Type B pancreatic cell (in vitro differentiated cells): ENCODE measurements at regions not wholly inside any gene's neighbourhood (a gene's known extent, or its start where the extent isn't known, plus 50 kb on each side); places are given as distances from the start of the nearest gene placed in this dataset.

Source experiments
- DNase-seq: peaks from one replicate; pipeline ENCODE4 v3.0.0; 2021; ENCODE audit warnings: mixed read lengths; ENCODE audit not compliant: unreplicated experiment; ENCODE audit errors: extremely low spot score
- H3K27ac Mint-ChIP-seq: 2 replicates; pipeline ENCODE4 v1.8.0; 2021; ENCODE audit warnings: mild to moderate bottlenecking, mixed read lengths
- H3K27me3 Mint-ChIP-seq: 2 replicates; pipeline ENCODE4 v1.8.0; 2021; ENCODE audit warnings: mixed read lengths
- H3K36me3 Mint-ChIP-seq: 2 replicates; pipeline ENCODE4 v1.8.0; 2021; ENCODE audit warnings: mixed read lengths
- H3K4me1 Mint-ChIP-seq: one replicate; pipeline ENCODE4 v1.8.0; 2021; ENCODE audit warnings: mixed read lengths; ENCODE audit not compliant: unreplicated experiment
- H3K4me3 Mint-ChIP-seq: 2 replicates; pipeline ENCODE4 v1.8.0; 2021; ENCODE audit warnings: mild to moderate bottlenecking, mixed read lengths
- H3K9me3 Mint-ChIP-seq: 2 replicates; pipeline ENCODE4 v1.8.0; 2021; ENCODE audit warnings: mixed read lengths
- CTCF ChIP-seq: fragments of 200-600 bp; sonication (generic); conservative IDR thresholded peaks from 2 replicates; pipeline ENCODE4 v1.5.0; 2021; ENCODE audit warnings: antibody characterized with exemption, mild to moderate bottlenecking

GRCh38 chr2:18309188-18309587 lies 251.3 kb downstream of the RDH14 start:
- no peak for DNase-seq
- no peak for TF ChIP-seq CTCF
- Mint-ChIP-seq H3K9me3 (peaks cover 7% of the 10 kb centered on the region), H3K27ac (no peak overlapping the region), H3K4me1 (peaks cover 4% of the 10 kb centered on the region), H3K27me3 (peaks cover 9% of the 10 kb centered on the region), H3K36me3 (no peaks in the 10 kb centered on the region), H3K4me3 (no peak overlapping the region)

- Mint-ChIP-seq H3K27ac (no peak overlapping the region), H3K9me3 (no peaks in the 10 kb centered on the region), H3K36me3 (no peaks in the 10 kb centered on the region), H3K4me1 (peaks cover 2% of the 10 kb centered on the region), H3K4me3 (no peak overlapping the region), H3K27me3 (peaks cover 6% of the 10 kb centered on the region)
- no peak for DNase-seq
- no peak for TF ChIP-seq CTCF
Measured at GRCh38 chr2:18304849-18305248, 255.6 kb downstream of the RDH14 start.

- TF ChIP-seq CTCF: no peak
- H3K4me3 Mint-ChIP-seq: no peak overlapping the region
- H3K27me3 Mint-ChIP-seq: peaks cover 4% of the 10 kb centered on the region
- H3K36me3 Mint-ChIP-seq: no peaks in the 10 kb centered on the region
- no peak overlapping the region for H3K27ac Mint-ChIP-seq
- H3K4me1 Mint-ChIP-seq: peaks cover 9% of the 10 kb centered on the region
- H3K9me3 Mint-ChIP-seq: no peaks in the 10 kb centered on the region
- DNase-seq: no peak
Measured at GRCh38 chr2:18301421-18302139, 258.9 kb downstream of the RDH14 start.

- Mint-ChIP-seq H3K36me3 (no peaks in the 10 kb centered on the region), H3K4me3 (no peak overlapping the region), H3K4me1 (peaks cover 9% of the 10 kb centered on the region), H3K27ac (peak overlapping the region; percentile 89), H3K9me3 (no peaks in the 10 kb centered on the region), H3K27me3 (no peaks in the 10 kb centered on the region)
- no peak for TF ChIP-seq CTCF
- DNase-seq: no peak
Measured at GRCh38 chr2:18299423-18300212, 260.8 kb downstream of the RDH14 start.

GRCh38 chr2:18297534-18298058 lies 262.9 kb downstream of the RDH14 start:
- Mint-ChIP-seq H3K4me1 (peaks cover 9% of the 10 kb centered on the region), H3K4me3 (no peak overlapping the region), H3K9me3 (no peaks in the 10 kb centered on the region), H3K27ac (no peak overlapping the region), H3K36me3 (no peaks in the 10 kb centered on the region), H3K27me3 (no peaks in the 10 kb centered on the region)
- TF ChIP-seq CTCF: no peak
- no peak for DNase-seq
